RWPE2 (cell line): ENCODE measurements at regions not wholly inside any gene's neighbourhood (a gene's known extent, or its start where the extent isn't known, plus 50 kb on each side); places are given as distances from the start of the nearest gene placed in this dataset.

Experiments
- ATAC-seq: fragments of 200-7000 bp; cut with Tn5 transposase; 3 replicates; pipeline ENCODE4 v1.9.1; 2021; ENCODE audit warnings: low read depth
- DNase-seq: peaks from one replicate; pipeline ENCODE4 v3.0.0-alpha.2; 2020; ENCODE audit warnings: low spot score
- H3K27ac ChIP-seq: fragments of 450-650 bp; 2 replicates; pipeline ENCODE4 v1.5.1; 2017; ENCODE audit warnings: mild to moderate bottlenecking; ENCODE audit not compliant: poor library complexity, severe bottlenecking
- H3K27me3 ChIP-seq: fragments of 250-450 bp; sonication (Bioruptor Pico); 2 replicates; pipeline ENCODE4 v1.5.1; 2021; ENCODE audit warnings: mild to moderate bottlenecking, moderate library complexity; ENCODE audit not compliant: insufficient read depth, poor library complexity, severe bottlenecking
- H3K36me3 ChIP-seq: fragments of 250-450 bp; sonication (Bioruptor Pico); 2 replicates; pipeline ENCODE4 v1.5.1; 2020; ENCODE audit warnings: low read depth, mild to moderate bottlenecking, moderate library complexity
- H3K4me1 ChIP-seq: fragments of 250-450 bp; sonication (Bioruptor Pico); 2 replicates; pipeline ENCODE4 v1.5.1; 2021; ENCODE audit warnings: mild to moderate bottlenecking, moderate library complexity; ENCODE audit not compliant: insufficient read depth, poor library complexity, severe bottlenecking
- H3K4me3 ChIP-seq: fragments of 250-450 bp; sonication (Bioruptor Pico); 2 replicates; pipeline ENCODE4 v1.5.1; 2021; ENCODE audit warnings: mild to moderate bottlenecking, moderate library complexity; ENCODE audit not compliant: severe bottlenecking
- H3K9me3 ChIP-seq: fragments of 250-450 bp; sonication (Bioruptor Pico); 2 replicates; pipeline ENCODE4 v1.5.1; 2021; ENCODE audit warnings: mild to moderate bottlenecking, moderate library complexity; ENCODE audit not compliant: severe bottlenecking
- TF ChIP-seq, protein P1 (sequence below): fragments of 450-650 bp; IDR thresholded peaks from one replicate; pipeline ENCODE4 v1.5.1; 2017; ENCODE audit warnings: mild to moderate bottlenecking, moderate library complexity; ENCODE audit not compliant: poor library complexity, severe bottlenecking

GRCh38 chr4:82232891-82233290, 140.9 kb downstream of the HNRNPD start:
- peaks cover 22% of the 10 kb centered on the region for H3K4me1 ChIP-seq
- H3K27ac ChIP-seq = no peak overlapping the region
- no peaks in the 10 kb centered on the region for H3K9me3 ChIP-seq
- H3K4me3 ChIP-seq = no peak overlapping the region
- H3K27me3 ChIP-seq = no peaks in the 10 kb centered on the region
- ATAC-seq (no peak), DNase-seq (no peak)
- TF ChIP-seq, protein P1, sequence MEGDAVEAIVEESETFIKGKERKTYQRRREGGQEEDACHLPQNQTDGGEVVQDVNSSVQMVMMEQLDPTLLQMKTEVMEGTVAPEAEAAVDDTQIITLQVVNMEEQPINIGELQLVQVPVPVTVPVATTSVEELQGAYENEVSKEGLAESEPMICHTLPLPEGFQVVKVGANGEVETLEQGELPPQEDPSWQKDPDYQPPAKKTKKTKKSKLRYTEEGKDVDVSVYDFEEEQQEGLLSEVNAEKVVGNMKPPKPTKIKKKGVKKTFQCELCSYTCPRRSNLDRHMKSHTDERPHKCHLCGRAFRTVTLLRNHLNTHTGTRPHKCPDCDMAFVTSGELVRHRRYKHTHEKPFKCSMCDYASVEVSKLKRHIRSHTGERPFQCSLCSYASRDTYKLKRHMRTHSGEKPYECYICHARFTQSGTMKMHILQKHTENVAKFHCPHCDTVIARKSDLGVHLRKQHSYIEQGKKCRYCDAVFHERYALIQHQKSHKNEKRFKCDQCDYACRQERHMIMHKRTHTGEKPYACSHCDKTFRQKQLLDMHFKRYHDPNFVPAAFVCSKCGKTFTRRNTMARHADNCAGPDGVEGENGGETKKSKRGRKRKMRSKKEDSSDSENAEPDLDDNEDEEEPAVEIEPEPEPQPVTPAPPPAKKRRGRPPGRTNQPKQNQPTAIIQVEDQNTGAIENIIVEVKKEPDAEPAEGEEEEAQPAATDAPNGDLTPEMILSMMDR = no peak
- H3K36me3 ChIP-seq = no peaks in the 10 kb centered on the region

DNA sequence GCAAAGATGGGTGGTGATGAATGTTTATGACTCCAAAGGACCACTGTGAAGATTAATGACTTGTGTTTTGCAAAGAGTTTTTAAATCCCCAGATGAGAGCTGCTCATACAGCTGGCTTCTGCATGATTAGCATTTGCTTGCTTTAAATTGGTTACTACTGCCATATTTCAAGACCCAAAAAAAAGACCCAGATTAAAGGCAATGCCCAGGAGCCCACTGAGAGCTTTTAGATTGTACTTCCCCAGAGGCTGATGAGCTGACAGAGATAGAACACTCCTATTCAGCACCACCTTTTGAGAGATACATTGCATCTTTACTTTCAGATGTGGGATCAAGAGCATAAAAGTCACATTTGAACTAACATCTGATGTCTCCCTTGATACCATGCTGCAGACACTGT, 142.0 kb downstream of the HNRNPD start:
- H3K9me3 ChIP-seq = no peaks in the 10 kb centered on the region
- TF ChIP-seq, protein P1 = no peak
- H3K4me3 ChIP-seq = no peak overlapping the region
- H3K36me3 ChIP-seq = no peaks in the 10 kb centered on the region
- H3K4me1 ChIP-seq = peaks cover 22% of the 10 kb centered on the region
- DNase-seq (no peak), ATAC-seq (no peak)
- H3K27me3 ChIP-seq = no peaks in the 10 kb centered on the region
- peak overlapping the region; percentile 97 for H3K27ac ChIP-seq

DNA sequence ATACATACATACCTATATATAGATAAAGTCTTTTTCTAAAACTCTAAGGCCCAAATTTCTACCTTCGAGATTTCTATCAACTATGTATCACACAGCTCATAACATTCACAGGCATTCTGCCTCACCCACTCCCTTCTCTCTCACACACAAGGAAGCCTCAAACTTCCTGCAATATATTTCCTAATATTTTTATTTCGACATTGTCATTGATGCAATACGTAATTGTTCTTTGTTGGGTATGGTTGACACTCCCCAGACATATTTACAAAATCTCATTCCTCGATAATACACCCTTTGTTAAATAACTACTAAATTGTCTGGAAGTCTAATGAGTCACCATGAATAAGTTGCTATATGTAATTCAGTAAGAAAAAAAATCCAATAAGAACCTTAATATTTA, 143.5 kb downstream of the HNRNPD start:
- Histone ChIP-seq H3K27me3 (no peaks in the 10 kb centered on the region), H3K9me3 (no peaks in the 10 kb centered on the region), H3K36me3 (no peaks in the 10 kb centered on the region), H3K27ac (peak overlapping the region; percentile 97), H3K4me3 (no peak overlapping the region), H3K4me1 (peaks cover 22% of the 10 kb centered on the region)
- peak; percentile 96 for ATAC-seq
- no peak for DNase-seq
- TF ChIP-seq, protein P1 = no peak

DNA sequence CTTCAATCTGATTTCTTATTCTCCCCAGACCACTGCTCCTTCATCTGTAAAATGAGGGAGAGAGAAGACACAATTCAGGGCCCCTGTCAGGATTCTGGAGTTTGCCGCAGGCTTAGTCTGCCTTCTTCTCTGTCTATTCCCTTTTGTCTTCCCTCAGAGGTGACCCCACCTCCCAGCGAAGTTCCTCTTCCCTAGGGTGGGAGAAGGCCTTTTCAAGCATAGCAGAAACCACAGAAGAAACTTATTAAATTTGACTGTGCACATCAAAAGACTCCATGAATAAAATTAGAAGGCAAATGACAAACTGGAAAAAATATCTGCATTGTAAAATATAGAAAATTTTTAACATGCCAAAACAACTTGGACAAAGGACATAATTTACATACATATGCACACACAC, 148.8 kb downstream of the HNRNPD start:
- Histone ChIP-seq H3K27me3 (no peaks in the 10 kb centered on the region), H3K4me3 (no peak overlapping the region), H3K27ac (no peak overlapping the region), H3K36me3 (no peaks in the 10 kb centered on the region), H3K4me1 (peaks cover 11% of the 10 kb centered on the region), H3K9me3 (no peaks in the 10 kb centered on the region)
- ATAC-seq (no peak), DNase-seq (no peak)
- TF ChIP-seq, protein P1 = no peak

DNA sequence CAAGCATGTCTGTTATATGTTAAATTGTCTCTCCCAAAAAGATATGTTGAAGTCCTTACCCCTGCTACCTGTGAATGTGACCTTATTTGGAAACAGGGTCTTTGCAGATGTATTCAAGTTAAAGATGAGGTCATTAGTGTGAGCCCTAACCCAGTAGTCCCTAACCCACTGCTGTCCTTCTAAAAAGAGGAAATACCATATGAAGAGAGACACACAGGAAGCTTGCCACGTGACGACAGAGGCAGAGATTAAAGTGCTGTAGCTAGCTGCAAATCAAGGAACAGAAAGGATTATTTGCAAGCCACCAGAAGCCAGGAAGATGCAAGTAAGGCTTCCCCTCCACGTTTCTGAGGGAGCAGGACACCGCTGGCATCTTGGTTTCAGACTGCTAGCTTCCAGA, 150.1 kb downstream of the HNRNPD start:
- DNase-seq (no peak), ATAC-seq (no peak)
- Histone ChIP-seq H3K4me1 (no peaks in the 10 kb centered on the region), H3K9me3 (no peaks in the 10 kb centered on the region), H3K4me3 (no peak overlapping the region), H3K27me3 (no peaks in the 10 kb centered on the region), H3K27ac (no peak overlapping the region), H3K36me3 (no peaks in the 10 kb centered on the region)
- TF ChIP-seq, protein P1 = no peak
